ENCODE measurements at regions not wholly inside any gene's neighbourhood (a gene's known extent, or its start where the extent isn't known, plus 50 kb on each side); places are given as distances from the start of the nearest gene placed in this dataset.

- no peak for ATAC-seq
- POLR2A ChIA-PET, result no interaction called here
- peaks cover 9% of the 10 kb centered on the region for H3K9me3 Mint-ChIP-seq
- H3K27me3 Mint-ChIP-seq, result no peaks in the 10 kb centered on the region
- TF ChIP-seq CTCF (IDR thresholded peaks at IDR 0.05), result no peak
- CTCF ChIA-PET, result no interaction called here
- no peak overlapping the region for H3K27ac Mint-ChIP-seq
- no peaks in the 10 kb centered on the region for H3K36me3 Mint-ChIP-seq (ENCODE audit: low read depth)
- no peaks in the 10 kb centered on the region for H3K4me1 Mint-ChIP-seq (ENCODE audit: low read depth)
- intact Hi-C loops (cut with micrococcal nuclease), result no loop called here
- no peak for DNase-seq
- H3K4me3 Mint-ChIP-seq, result no peak overlapping the region
Measured at GRCh38 chr1:2874207-2874606, 72.7 kb upstream of the TTC34 start.

DNA sequence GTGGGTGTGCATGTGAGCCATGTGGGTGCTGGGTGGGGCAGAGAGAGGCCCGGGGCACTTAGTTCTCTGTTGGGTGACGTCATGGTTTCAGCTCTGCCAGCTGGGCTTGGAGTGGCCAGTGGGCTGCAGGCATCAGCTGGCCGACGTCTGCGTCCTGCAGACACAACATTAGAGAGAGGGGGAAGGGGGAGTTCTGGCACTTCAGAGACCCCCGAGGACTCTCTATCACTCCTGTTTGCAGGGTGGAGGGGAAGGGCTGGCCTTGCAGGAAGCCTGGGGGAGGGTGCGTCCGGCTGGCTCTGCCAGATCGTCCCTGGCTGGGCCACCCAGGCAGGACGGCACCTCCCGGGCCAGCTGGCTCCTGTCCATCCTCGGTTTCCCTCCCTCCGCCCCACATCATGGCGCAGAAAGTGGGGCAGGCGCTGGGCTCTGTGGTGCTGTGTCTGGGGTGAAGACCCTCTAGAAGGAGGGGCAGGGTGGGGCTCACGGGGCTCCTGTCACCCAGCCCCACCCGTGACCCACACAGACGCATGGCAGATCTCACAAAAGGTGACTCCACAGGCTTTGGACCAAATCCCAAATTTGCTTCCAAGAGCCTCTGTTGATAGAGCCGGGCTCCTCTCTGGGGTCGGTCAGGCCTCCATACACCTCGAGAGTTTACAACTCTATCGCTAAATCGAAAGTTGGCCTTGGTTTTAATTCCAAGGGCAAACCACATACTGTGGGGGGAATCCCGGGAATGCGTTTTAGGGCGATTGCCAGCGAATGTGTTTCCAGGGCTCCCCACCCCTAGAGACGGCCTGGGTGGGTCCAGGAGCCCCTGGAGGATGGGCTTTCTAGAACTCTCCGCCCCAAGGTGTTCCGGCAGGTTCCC is 73.4 kb upstream of the TTC34 start:
- Mint-ChIP-seq H3K36me3 (ENCODE audit: low read depth) (no peaks in the 10 kb centered on the region), H3K4me3 (no peak overlapping the region), H3K27me3 (no peaks in the 10 kb centered on the region), H3K9me3 (peaks cover 9% of the 10 kb centered on the region), H3K4me1 (ENCODE audit: low read depth) (no peaks in the 10 kb centered on the region), H3K27ac (no peak overlapping the region)
- intact Hi-C loops (cut with micrococcal nuclease), result no loop called here
- ATAC-seq (no peak), DNase-seq (no peak)
- POLR2A ChIA-PET, result no interaction called here
- CTCF ChIA-PET, result no interaction called here
- TF ChIP-seq CTCF (IDR thresholded peaks at IDR 0.05), result no peak

GRCh38 chr1:2875707-2876561 is 74.4 kb upstream of the TTC34 start:
- DNase-seq (no peak), ATAC-seq (no peak)
- ChIA-PET CTCF (no interaction called here), POLR2A (no interaction called here)
- Mint-ChIP-seq H3K4me3 (no peak overlapping the region), H3K4me1 (ENCODE audit: low read depth) (no peaks in the 10 kb centered on the region), H3K27ac (no peak overlapping the region), H3K36me3 (ENCODE audit: low read depth) (no peaks in the 10 kb centered on the region), H3K27me3 (no peaks in the 10 kb centered on the region), H3K9me3 (peaks cover 7% of the 10 kb centered on the region)
- no peak for TF ChIP-seq CTCF (IDR thresholded peaks at IDR 0.05)
- intact Hi-C loops (cut with micrococcal nuclease), result no loop called here

- no peak for ATAC-seq
- no peaks in the 10 kb centered on the region for H3K27me3 Mint-ChIP-seq
- DNase-seq, result no peak
- no peaks in the 10 kb centered on the region for H3K36me3 Mint-ChIP-seq (ENCODE audit: low read depth)
- no peak overlapping the region for H3K4me3 Mint-ChIP-seq
- POLR2A ChIA-PET, result no interaction called here
- no peaks in the 10 kb centered on the region for H3K9me3 Mint-ChIP-seq
- CTCF ChIA-PET, result no interaction called here
- intact Hi-C loops (cut with micrococcal nuclease), result no loop called here
- no peak for TF ChIP-seq CTCF (IDR thresholded peaks at IDR 0.05)
- no peaks in the 10 kb centered on the region for H3K4me1 Mint-ChIP-seq (ENCODE audit: low read depth)
- no peak overlapping the region for H3K27ac Mint-ChIP-seq
Measured at GRCh38 chr1:2876846-2877245, 75.4 kb upstream of the TTC34 start.

GRCh38 chr1:2877391-2877790 is 75.9 kb upstream of the TTC34 start:
- Mint-ChIP-seq H3K27me3 (no peaks in the 10 kb centered on the region), H3K36me3 (ENCODE audit: low read depth) (no peaks in the 10 kb centered on the region), H3K4me3 (no peak overlapping the region), H3K27ac (no peak overlapping the region), H3K4me1 (ENCODE audit: low read depth) (no peaks in the 10 kb centered on the region), H3K9me3 (no peaks in the 10 kb centered on the region)
- intact Hi-C loops (cut with micrococcal nuclease), result no loop called here
- ATAC-seq (no peak), DNase-seq (no peak)
- TF ChIP-seq CTCF (IDR thresholded peaks at IDR 0.05), result no peak
- CTCF ChIA-PET, result no interaction called here
- POLR2A ChIA-PET, result no interaction called here
